ENCODE measurements at regions not wholly inside any gene's neighbourhood (a gene's known extent, or its start where the extent isn't known, plus 50 kb on each side); places are given as distances from the start of the nearest gene placed in this dataset.

- no peak for TF ChIP-seq POLR2A (IDR thresholded peaks at IDR 0.05)
- no peak for TF ChIP-seq CTCF (IDR thresholded peaks at IDR 0.05)
- TF ChIP-seq EP300 (IDR thresholded peaks at IDR 0.05; ENCODE audit: low read depth), result no peak
- TF ChIP-seq POLR2AphosphoS5 (IDR thresholded peaks at IDR 0.05), result no peak
These were observed 136.8 kb downstream of the RHOU start for GRCh38 chr1:228872080-228872479.
